PC-9 (cell line): ENCODE measurements at regions not wholly inside any gene's neighbourhood (a gene's known extent, or its start where the extent isn't known, plus 50 kb on each side); places are given as distances from the start of the nearest gene placed in this dataset.

Experiments
- EZH2 ChIP-seq: fragments of 200-600 bp; sonication (generic); IDR thresholded peaks from 2 replicates; pipeline ENCODE4 v1.8.0; 2017; ENCODE audit warnings: antibody characterized with exemption, low read depth
- TF ChIP-seq, protein P1 (sequence below): fragments of 200-600 bp; sonication (generic); conservative IDR thresholded peaks from 2 replicates; pipeline ENCODE4 v1.6.1; 2017; ENCODE audit warnings: mixed run types, antibody characterized with exemption, mild to moderate bottlenecking, moderate library complexity

DNA sequence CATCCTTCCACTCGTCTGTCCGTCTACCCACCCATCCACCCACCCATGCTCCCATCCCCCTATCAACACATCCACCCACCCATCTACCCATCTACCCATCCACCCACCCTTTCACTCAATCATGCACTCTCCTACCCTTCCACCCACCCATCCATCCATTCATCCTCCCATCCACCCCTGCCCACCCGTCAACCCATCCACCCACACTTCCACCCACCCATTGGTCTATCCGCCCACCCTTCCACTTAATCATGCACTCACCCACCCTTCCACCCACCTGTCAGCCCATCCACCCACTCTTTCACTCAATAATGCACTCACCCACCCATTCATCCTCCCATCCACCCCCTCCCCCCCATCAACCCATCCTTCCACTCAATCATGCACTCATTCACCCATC lies 250.0 kb upstream of the EEF2KMT start:
- TF ChIP-seq, protein P1, sequence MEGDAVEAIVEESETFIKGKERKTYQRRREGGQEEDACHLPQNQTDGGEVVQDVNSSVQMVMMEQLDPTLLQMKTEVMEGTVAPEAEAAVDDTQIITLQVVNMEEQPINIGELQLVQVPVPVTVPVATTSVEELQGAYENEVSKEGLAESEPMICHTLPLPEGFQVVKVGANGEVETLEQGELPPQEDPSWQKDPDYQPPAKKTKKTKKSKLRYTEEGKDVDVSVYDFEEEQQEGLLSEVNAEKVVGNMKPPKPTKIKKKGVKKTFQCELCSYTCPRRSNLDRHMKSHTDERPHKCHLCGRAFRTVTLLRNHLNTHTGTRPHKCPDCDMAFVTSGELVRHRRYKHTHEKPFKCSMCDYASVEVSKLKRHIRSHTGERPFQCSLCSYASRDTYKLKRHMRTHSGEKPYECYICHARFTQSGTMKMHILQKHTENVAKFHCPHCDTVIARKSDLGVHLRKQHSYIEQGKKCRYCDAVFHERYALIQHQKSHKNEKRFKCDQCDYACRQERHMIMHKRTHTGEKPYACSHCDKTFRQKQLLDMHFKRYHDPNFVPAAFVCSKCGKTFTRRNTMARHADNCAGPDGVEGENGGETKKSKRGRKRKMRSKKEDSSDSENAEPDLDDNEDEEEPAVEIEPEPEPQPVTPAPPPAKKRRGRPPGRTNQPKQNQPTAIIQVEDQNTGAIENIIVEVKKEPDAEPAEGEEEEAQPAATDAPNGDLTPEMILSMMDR, result no peak
- no peak for TF ChIP-seq EZH2
